ENCODE measurements at regions not wholly inside any gene's neighbourhood (a gene's known extent, or its start where the extent isn't known, plus 50 kb on each side); places are given as distances from the start of the nearest gene placed in this dataset.

- TF ChIP-seq, protein P1, sequence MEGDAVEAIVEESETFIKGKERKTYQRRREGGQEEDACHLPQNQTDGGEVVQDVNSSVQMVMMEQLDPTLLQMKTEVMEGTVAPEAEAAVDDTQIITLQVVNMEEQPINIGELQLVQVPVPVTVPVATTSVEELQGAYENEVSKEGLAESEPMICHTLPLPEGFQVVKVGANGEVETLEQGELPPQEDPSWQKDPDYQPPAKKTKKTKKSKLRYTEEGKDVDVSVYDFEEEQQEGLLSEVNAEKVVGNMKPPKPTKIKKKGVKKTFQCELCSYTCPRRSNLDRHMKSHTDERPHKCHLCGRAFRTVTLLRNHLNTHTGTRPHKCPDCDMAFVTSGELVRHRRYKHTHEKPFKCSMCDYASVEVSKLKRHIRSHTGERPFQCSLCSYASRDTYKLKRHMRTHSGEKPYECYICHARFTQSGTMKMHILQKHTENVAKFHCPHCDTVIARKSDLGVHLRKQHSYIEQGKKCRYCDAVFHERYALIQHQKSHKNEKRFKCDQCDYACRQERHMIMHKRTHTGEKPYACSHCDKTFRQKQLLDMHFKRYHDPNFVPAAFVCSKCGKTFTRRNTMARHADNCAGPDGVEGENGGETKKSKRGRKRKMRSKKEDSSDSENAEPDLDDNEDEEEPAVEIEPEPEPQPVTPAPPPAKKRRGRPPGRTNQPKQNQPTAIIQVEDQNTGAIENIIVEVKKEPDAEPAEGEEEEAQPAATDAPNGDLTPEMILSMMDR (conservative IDR thresholded peaks at IDR 0.05) = no peak
- no peak for TF ChIP-seq ZFX (IDR thresholded peaks at IDR 0.05)
Observed at GRCh38 chr17:70375813-70376770, 206.8 kb downstream of the KCNJ2 start.
